ENCODE measurements at regions not wholly inside any gene's neighbourhood (a gene's known extent, or its start where the extent isn't known, plus 50 kb on each side); places are given as distances from the start of the nearest gene placed in this dataset.

GRCh38 chr6:51382847-51383246 is 564.2 kb downstream of the TFAP2B start:
- no peaks in the 10 kb centered on the region for H3K4me1 ChIP-seq (ENCODE audit: insufficient read depth, low read length)
- H3K4me2 ChIP-seq (ENCODE audit: low read depth, low read length) = no peak overlapping the region
- in situ Hi-C loops (cut with HindIII; ENCODE audit: extremely low pct_ligation_motif_present, low pct_unique_long_range_greater_than_20kb) = no loop called here
- H3K27ac ChIP-seq (ENCODE audit: extremely low read length, insufficient read depth, low read length) = no peak overlapping the region
- no peak for TF ChIP-seq BCLAF1 (IDR thresholded peaks at IDR 0.05)
- no peak for TF ChIP-seq SUZ12 (IDR thresholded peaks at IDR 0.05; ENCODE audit: low read depth, low read length)
- no peak for TF ChIP-seq MAF1 (CRISPR knock-in tag; IDR thresholded peaks at IDR 0.05; ENCODE audit: borderline replicate concordance)
- TF ChIP-seq NFIC (IDR thresholded peaks at IDR 0.05; ENCODE audit: low read length) = no peak
- TF ChIP-seq ZNF672 (CRISPR knock-in tag; IDR thresholded peaks at IDR 0.05) = no peak
- TF ChIP-seq ZFP90 (CRISPR knock-in tag; IDR thresholded peaks at IDR 0.05; ENCODE audit: borderline replicate concordance) = no peak
- TF ChIP-seq HNF1B (CRISPR knock-in tag; IDR thresholded peaks at IDR 0.05) = no peak
- CTCF ChIA-PET (ENCODE audit: low intra/inter-chr PET ratio, low total read pairs) = no interaction called here
- no peak overlapping the region for H3K9ac ChIP-seq (ENCODE audit: insufficient read depth, low read depth, low read length)
- ATAC-seq (no peak), FAIRE-seq (no peak), DNase-seq (ENCODE audit: low spot score) (no peak)
- intact Hi-C loops (cut with micrococcal nuclease; ENCODE audit: unreplicated experiment) = no loop called here
- BruUV-seq (replicated peaks) = no TSS peak
- no peaks in the 10 kb centered on the region for H3K79me2 ChIP-seq (ENCODE audit: insufficient read depth, low read length)
- no peaks in the 10 kb centered on the region for H3K27me3 ChIP-seq (ENCODE audit: control insufficient read depth in 1 of 2, insufficient read depth in 2 of 2, low read length in 2 of 2)
- H3K36me3 ChIP-seq (replicated peaks in 1 of 2; ENCODE audit: control insufficient read depth in 1 of 2, insufficient read depth in 2 of 2, low read length in 2 of 2) = no peaks in the 10 kb centered on the region
- H3K9me3 ChIP-seq (ENCODE audit: low read length) = no peaks in the 10 kb centered on the region
- no peak overlapping the region for H3K4me3 ChIP-seq (replicated peaks in 1 of 3; ENCODE audit: insufficient read depth in 1 of 3, low read depth in 2 of 3, low read length in 3 of 3)
- POLR2A ChIA-PET = no interaction called here
- H2AFZ ChIP-seq (ENCODE audit: low read length) = no peak overlapping the region
- H4K20me1 ChIP-seq (ENCODE audit: insufficient read depth, low read length) = no peaks in the 10 kb centered on the region
